GM20431 (cell line): ENCODE measurements at regions not wholly inside any gene's neighbourhood (a gene's known extent, or its start where the extent isn't known, plus 50 kb on each side); places are given as distances from the start of the nearest gene placed in this dataset.

Source experiments
- in situ Hi-C: fragments of 300-500 bp; cut with MseI, MboI; formaldehyde crosslinking; loops from one replicate; pipeline ENCODE4 v1.15.0; 2020; ENCODE audit warnings: low sequenced_read_pairs; ENCODE audit not compliant: unreplicated experiment

GRCh38 chr1:5812295-5812694 lies 179.9 kb downstream of the NPHP4 start:
- in situ Hi-C loops, result no loop called here

- in situ Hi-C loops, result no loop called here
Measured at GRCh38 chr1:5811419-5811818, 180.8 kb downstream of the NPHP4 start.

- in situ Hi-C loops, result no loop called here
Measured at GRCh38 chr1:5810553-5811270, 181.5 kb downstream of the NPHP4 start.

- in situ Hi-C loops, result no loop called here
Measured at GRCh38 chr1:5810131-5810530, 182.1 kb downstream of the NPHP4 start.

- in situ Hi-C loops, result no loop called here
Measured at GRCh38 chr1:5809207-5809788, 182.9 kb downstream of the NPHP4 start.

GRCh38 chr1:5803851-5804250 lies 188.4 kb downstream of the NPHP4 start:
- in situ Hi-C loops, result no loop called here

GRCh38 chr1:5802606-5803005 lies 189.6 kb downstream of the NPHP4 start:
- in situ Hi-C loops, result no loop called here

GRCh38 chr1:5798904-5799303 lies 193.3 kb downstream of the NPHP4 start:
- in situ Hi-C loops, result no loop called here

- in situ Hi-C loops, result no loop called here
Measured at GRCh38 chr1:5798151-5798730, 194.0 kb downstream of the NPHP4 start.

- in situ Hi-C loops, result no loop called here
Measured at GRCh38 chr1:5796028-5796427, 196.2 kb downstream of the NPHP4 start.

- in situ Hi-C loops, result no loop called here
Measured at GRCh38 chr1:5794279-5794678, 197.9 kb downstream of the NPHP4 start.

GRCh38 chr1:5793516-5793915 lies 198.7 kb downstream of the NPHP4 start:
- in situ Hi-C loops, result no loop called here

GRCh38 chr1:5781079-5781478 lies 211.1 kb downstream of the NPHP4 start:
- in situ Hi-C loops, result no loop called here

- in situ Hi-C loops, result no loop called here
Measured at GRCh38 chr1:5780324-5780716, 211.9 kb downstream of the NPHP4 start.

- in situ Hi-C loops, result no loop called here
Measured at GRCh38 chr1:5779608-5780323, 212.5 kb downstream of the NPHP4 start.

- in situ Hi-C loops, result no loop called here
Measured at GRCh38 chr1:5776035-5776550, 216.1 kb downstream of the NPHP4 start.

- in situ Hi-C loops, result no loop called here
Measured at GRCh38 chr1:5774019-5774418, 218.2 kb downstream of the NPHP4 start.

GRCh38 chr1:5771788-5772187 lies 220.4 kb downstream of the NPHP4 start:
- in situ Hi-C loops, result no loop called here

- in situ Hi-C loops, result no loop called here
Measured at GRCh38 chr1:5770981-5771765, 221.1 kb downstream of the NPHP4 start.

GRCh38 chr1:5769760-5770159 lies 222.5 kb downstream of the NPHP4 start:
- in situ Hi-C loops, result no loop called here
